Activated CD4-positive, alpha-beta T cell treated with anti-CD3 and anti-CD28 coated beads for 1 hour (primary cell): ENCODE measurements at regions not wholly inside any gene's neighbourhood (a gene's known extent, or its start where the extent isn't known, plus 50 kb on each side); places are given as distances from the start of the nearest gene placed in this dataset.

Experiments
- DNase-seq: peaks from one replicate; pipeline ENCODE4 v3.0.0-alpha.2; 2020

DNA sequence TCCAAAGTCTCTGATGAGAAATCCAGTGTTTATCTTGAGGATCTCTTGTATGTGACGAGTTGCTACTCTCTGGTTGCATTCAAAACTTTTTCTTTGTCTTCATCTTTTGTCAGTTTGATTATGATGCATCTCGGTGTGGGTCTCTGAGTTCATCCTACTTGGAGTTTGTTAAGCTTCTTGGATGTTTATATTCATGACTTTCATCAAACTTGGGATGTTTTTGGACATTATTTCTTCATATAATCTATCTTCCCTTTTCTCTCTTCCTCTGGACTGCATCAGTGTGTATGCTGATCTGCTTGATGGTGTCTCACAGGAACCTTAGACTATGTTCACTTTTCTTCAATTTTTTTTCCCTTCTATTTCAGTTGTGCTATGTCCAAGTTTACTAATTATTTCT, 320.4 kb downstream of the TLE3 start:
- no peak for DNase-seq

DNA sequence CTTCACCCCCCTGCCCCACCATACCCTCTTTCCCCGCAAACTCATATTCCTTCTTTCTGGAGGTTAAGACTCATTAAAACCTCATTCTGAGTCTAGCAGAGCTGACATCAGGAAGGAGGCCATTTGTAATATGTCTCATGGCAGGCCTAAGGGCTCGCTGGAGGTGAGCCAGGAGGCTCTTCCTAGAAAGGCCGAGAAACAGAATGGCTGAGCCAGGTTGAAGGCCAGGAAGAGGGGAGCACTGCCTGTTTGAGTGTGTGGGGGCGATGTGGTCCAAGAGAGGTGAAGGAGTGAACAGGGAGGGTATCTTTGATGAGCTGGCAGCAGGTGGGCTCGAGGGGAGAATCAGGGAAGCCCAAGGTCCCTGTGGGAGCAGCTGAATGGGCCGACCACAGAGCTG, 317.3 kb downstream of the TLE3 start:
- no peak for DNase-seq

DNA sequence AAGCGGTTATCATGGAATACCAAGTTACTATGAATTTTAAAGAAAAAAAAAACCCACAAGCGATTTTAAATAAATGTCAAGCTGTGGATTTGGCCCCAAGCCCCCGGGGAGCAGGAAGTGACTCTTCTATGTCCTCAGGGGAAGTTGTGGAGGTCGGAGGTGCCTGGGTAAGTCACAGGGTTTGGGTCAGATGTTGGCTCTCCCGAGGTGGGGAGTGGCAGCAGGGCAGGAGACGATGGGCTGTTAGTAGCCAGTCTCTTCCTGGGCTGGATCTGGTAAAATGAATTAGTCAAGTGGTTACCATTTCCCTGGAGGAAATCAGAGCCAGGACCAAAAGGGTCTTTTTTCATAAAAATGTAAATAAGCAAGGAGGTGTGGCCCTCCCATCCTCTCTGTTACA, 316.7 kb downstream of the TLE3 start:
- no peak for DNase-seq

DNA sequence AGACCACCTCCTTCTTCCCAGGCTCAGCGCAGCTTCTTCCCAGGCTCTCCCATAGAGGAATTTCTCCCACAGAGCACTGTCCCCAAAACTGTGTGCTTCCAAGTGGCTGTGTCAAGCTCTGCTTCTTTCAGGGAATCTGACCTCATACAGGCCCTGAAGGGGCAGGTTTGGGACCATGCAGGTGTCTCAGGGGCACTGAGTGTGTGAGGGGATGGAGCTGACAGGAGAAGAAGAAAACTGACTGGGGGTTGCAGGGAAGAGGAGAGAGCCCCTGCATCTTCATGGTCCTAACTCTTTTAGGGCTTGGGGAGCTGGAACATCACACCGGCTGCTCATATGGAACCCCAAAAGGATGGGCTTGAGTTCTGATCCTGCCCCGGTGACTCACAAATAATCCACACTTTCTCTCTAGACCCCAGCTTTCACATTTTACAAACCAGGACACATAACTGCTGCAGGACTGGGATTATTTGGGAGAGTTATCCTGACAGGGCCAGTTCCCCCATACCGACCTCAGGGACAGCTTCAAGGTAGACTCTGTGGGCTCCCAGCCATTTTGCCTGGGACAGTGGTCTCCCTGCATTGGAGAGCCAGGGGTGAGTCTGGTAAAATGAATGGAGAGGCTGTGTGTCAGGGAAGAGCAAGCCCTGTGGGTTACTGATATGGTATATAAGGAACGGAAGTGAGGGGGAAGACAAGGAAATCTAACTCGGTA, 316.1 kb downstream of the TLE3 start:
- no peak for DNase-seq

DNA sequence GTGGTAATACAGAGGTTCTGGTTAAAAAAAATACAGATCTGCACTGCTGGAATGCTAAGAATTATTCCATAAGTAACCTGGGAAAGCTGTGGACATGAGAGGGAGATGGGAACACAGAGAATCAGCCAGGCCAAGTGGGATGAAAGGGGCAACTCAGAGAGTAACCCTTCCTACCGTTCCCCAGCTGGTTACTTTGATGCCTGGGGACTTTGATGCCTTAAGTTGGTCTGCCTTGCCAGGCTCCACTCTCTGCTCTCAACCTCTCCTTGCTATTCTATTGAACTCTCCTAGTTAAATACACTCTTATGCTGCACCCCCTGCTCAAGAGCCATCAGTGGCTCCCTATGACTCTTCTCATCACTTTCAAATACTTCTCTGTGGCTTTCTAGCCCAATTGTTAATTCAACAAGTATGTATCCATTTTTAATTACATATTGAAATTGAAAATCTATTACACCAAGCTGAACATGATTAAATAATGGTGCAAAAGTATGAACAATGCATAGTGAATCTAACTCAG, 315.5 kb downstream of the TLE3 start:
- no peak for DNase-seq

DNA sequence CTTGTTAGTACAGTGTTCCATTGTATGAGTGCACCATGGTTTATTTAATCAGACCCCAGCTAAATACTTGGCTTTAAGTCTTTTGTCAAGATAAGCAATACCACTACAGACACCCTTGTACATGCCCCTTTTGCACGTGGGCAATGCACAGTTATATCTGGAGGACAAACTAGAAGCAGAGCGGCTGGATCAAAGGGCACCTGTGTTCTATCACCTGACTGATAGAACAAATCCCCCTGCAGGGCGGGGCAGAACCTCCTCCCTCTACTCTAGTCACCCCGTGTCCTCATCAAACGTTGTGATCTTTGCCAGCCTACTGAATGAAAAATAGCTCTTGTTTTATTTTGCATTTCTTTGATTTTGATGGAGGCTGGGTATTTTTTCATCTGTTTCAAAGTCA, 314.9 kb downstream of the TLE3 start:
- DNase-seq: no peak

DNA sequence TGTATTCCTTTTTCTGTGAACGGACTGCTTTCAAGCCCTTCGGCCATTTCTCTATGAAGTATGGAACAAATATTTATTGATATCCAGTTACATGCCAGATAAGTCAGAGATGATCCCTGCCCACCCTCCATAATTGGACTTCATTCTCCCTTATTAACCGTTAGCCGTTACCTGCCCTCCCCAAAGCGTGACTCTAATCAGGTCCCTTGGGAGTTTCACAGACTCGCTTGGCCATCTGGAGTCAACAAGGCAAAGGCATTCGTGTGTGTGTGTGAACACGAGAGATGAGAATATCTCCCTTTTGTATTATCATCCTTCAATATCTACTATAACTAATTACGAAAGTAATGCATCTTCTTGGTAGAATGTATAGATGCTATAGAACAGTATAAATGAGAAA, 314.5 kb downstream of the TLE3 start:
- DNase-seq: no peak

DNA sequence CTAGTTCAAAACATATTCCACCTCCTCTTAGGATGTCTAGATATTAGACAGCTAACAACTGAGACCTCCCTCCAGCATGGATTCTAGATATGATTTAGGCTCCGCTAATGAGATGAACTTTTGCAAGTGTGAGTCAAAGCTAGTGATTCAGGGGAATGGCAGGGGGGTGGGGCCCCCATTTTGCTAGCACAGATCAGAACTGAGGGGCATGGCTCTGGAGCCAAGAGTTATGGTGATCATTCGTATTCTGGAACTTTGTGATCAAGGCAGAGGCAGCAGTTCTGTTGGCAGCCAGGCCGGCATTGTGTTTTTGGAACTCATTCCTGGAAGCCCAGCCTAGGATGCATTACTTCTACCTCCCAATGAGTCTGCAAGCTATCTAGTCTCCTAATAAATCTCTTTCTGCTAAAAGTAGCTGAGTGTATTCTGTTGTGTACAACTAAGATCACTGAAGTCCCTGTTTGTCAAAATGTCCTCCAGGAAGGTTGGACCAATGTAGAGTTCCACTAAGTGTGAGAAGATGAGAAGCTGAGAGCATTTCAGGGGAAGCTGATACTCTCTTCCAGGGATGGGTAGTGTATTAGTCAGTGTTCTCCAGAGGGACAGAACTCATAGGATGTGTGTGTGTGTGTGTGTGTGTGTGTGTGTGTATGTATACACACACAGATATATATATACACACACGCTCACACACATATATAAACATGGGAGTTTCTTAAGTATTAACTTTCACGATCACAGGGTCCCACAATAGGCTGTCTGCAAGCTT, 312.7 kb downstream of the TLE3 start:
- DNase-seq: no peak

DNA sequence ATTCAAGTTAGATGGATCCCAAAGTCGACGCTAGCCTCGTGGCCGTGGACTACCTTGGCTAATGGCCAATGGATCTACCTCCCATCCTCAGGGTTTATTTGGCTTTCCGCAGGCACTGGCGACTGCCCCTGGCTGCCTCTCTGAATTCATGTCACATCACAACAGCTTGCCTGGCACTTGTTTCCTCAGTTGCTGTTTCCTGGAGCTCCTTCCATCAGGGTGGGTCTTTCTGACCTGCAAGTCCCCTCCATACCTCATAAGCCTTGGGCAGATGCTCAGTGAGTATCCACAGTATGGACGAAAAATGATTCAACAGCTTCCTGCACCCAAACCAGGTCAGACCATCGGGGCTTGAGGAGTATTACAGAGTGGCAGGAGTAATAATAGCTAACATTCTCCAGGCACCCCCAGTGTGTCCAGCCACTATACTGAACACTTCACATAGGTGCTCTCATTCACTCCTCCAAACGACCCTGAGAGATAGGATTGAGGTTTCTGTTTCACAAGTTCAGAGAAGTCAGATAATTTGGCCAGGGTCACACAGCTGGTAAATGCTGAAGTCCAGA, 311.5 kb downstream of the TLE3 start:
- DNase-seq: no peak

DNA sequence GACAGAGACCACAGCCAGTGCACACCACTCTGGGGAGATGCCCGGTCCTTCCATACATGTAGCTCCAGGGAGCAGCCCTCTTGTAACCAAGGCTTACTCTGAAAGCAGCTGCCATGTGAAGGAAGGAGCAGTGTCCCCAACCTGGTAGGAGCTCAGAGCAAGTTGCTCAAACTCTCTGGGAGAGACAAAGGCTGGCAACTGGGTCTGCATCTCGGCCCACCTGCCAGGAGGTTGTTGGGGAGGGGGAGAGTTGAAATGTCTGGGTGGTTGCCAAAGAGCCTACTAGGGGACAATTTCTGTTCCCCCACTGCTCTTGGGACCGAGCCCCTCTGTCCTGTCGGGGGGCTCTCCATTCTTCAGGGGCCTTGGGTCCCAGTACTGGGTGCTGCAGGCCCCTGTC, 309.9 kb downstream of the TLE3 start:
- DNase-seq: no peak

DNA sequence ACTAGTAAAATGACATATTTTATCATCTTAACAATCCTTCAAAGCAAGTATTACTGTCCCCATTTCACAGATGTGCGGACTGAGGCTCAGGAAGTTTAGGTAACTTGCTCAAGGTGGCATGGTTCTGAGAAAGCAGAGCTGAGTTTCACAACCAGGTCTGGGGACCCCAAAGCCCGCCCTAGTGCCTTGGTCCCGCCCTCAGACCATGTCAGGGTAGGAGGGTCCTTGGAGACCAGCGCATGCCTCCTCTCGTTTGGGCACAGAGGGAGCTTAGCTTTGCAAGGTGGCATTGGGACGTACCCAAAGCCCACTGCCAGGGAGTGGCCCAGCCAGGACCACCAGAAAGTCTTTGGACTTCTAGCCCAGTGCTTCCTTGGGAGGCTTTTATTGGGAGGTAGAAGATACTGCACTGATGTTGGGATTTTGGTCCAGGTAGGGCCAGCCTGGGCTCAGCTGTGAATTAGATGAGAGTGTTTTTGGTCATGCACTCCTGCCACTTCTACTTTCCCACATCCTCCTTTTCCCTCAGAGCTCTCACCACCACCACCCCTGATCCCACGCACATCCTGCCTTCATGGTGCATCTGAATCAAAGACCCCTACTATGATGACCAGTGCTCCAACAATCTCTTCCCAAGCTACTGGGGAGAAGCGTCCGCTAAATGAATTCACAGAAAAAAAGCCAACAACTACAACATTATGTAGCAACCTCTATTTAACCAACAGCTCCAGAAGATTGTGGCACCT, 307.9 kb downstream of the TLE3 start:
- DNase-seq: no peak

DNA sequence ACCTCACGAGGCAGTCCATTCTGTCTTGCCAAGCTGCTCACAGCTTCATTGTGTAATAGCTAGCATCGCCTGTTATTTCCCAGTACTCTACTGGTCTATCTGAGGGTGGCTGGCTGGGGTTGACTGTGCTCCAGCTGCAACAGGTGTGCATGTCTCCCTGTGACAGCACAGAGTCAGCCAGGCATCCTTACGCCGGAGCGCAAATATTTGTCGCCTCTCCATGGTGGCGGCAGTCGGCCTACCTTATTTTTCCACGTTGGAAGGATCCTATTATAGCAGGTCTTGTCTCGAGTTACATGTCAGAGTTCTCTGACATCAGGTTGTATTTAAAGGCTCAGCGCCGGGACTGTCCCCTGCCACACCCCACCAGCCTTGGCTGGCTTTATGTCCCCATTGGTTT, 307.1 kb downstream of the TLE3 start:
- no peak for DNase-seq

DNA sequence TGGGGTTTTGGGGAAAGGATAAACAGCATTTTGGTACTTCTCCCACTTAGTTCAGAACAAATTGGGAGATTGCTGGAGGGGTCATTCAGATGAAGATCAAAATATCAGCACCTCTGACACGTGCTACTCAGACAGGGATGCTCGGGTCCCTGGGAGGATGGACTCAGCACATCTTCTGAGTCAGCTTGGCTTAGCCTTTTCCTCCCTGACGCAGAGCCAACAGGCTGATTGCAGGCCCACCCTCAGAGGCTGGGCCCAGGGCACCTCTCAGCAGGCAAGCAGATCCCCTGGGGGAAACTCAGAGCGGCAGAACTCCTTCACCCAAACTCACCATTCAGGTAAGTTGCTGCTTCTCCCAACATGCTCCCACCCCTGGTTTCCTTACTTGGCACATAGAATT, 304.9 kb downstream of the TLE3 start:
- DNase-seq: peak; percentile 4

DNA sequence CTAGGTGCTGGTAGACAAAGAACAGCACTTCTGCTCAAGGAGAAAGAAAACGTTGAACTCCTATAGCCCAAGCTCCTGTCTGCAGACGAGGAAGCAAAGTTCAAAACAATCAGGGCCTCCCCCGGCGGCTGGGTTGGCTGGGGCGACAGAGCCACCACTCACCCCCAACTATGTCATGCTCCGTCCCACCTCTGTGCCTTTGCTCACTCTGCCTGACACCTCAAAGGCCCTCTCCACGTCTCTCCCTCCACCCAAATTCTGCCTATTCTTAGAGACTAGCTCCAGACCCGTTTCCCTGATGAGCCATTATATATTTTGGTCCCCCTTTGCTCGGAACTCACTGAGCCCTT, 304.3 kb downstream of the TLE3 start:
- no peak for DNase-seq

DNA sequence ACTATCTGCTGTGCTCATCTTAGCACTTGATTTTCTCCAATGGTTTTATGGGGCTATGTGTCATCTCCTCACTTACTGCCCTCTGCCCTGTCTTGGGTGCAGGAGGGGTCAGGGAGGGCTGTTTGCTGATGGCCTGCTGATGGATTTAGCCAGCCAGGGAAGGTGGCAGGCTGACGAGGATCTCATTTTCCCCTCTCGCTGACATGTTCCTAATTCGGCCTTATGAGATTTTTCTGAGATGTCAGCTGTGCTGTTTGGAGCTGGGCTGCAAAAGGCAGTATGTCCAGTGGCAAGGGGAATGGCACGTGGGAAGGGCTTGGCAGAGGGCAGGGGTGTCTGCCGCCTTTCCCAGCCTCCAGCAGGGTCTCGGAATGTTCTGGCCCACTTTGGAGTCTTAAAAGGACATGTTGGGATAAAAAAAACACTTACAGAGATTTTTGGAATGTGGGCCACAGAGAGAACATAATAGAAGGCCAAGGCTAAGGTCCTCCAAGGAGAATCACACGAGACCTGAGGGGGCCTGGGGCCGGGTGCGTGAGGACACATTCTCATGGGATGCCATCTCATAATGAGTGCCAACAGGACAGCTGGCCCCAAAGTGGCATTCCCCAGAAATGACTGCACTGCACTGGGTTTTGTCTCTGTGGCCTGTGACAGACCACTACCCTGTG, 303.8 kb downstream of the TLE3 start:
- DNase-seq: peak; percentile 4

DNA sequence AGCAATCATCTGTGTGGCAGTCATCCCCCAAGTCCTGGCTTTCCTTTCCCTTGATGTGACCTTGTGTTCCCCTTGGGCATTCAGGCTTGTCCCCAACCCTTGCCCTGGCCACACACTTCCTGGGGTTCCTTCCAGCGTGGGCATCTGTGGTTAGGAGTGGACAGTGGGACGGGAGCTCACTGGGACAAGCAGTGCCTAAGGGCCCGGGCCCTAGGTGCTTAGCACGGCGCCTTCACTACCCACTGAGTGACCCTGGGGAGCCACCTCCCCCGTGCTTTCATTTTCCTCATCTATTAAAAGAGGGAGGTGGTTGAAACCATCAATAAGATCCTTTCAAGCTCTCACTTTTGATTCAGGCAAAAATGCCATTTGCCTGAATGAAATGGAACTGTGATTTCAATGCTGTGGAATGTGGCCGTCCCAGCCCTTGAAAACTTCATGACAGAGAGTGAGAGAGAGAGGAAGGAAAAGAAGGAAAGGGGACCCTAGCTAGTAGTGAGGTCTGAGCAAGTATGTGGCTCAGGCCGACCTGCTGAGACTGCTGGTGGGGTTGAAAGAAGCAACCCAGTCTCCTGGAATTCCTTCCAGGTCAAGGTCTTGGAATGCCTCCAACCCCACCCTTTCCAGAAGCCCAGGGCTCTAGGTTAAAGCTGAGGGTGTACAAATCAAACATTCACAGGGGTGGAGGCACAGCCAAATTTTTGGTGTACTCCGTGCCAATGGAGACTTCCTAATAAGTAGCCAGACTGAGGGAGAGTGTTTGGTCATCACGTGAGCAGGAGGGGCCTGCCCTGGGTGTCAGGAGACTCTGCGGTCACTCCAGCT, 302.9 kb downstream of the TLE3 start:
- DNase-seq: no peak

DNA sequence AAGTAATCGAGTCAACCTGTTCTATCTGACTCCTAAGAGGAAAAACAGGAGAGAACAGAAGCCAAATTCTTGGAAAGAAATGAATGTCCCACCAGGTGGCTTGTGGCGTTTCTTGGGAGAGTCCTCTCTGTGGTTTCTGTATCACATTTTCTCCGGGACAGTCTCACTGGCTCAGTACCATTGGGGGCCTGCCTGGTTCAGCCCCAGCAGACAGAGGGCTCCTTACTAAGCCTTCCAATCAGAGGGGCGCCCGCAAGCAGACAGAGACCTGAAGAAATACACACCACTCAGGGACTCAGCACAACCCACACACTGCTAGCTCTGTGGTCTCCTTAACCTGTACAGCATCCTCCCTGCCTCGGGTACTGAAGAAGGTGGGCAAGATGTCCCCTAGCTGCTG, 302.1 kb downstream of the TLE3 start:
- DNase-seq: no peak

DNA sequence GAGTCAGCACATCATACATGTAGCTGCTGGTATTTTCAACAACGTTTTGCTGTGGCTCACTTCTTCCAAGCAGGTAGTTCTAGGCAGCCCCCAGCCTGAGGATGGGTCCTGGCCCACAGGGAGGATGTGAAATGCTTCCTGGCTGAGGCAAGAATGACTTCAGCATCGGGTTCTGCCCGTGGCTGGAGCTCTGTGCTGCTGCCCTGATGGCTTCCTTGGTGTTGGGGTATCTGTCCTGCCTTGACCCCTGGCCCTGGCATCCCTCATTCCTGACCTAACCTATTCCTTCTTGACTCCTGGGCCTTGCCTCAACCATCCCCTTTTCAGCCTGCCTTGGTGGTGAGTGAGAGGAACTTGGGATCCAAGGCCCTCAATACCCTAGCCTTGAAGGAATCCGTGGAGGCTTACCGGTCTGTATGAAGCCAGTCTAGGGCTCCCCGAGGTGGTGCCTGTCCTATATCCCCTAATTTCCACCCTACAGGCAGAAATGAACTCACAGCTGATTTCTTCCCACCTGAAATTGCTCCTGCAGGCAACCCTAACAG, 300.6 kb downstream of the TLE3 start:
- DNase-seq: no peak

DNA sequence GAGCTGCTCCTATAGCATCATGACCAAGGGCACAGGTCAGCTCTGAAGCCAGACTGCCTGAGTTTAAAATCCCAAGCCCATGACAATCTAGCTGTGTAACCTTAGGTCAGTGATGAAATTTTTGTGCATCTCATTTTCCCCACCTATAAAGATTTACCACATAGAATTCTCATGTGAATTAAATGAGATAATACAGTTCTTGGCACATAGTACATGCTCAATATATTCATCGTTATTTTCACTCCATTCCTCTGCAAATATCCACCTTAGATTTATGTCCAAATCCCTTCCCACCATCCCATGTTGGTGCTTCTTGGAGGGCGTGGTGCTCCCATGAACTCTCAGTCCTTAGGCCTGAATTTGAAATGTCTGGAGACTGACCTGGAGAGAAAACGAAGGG, 300.1 kb downstream of the TLE3 start:
- no peak for DNase-seq

DNA sequence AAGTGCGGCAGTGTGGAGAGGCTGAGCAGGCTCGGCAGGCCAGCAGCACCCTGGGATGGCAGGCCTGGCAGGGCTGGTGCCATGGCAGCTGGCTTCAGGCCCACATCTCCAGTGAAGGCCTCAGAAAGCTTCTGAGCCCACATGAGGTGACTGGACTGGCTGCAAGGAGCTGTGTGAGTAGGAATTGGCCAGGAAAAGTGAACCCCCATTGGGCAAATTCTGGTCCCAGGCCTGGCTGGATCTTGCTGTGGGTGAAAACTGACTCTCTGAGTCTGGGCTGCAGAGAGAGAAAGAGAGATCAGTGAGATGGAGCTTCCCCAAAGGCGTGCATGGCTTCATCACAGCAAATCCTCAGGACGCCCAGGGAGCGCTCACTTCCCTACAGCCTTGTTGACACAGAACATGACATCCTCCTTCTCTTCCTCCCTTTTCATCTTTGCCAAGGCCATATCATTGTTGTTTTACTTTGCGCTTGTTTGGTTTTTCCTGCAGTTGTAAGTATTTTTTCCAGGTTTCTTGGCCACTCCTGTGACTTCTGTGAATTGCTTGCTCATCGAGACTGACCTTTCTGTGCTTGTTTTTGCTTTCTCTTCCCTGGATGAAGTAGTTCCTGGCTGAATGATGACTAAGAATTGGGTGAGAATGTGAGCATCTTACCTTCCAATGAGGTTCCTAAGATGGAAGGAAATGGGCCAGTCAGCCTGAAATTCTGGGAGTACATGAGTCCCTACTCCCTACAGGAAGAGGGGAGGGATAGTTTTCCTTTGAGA, 299.1 kb downstream of the TLE3 start:
- DNase-seq: no peak

DNA sequence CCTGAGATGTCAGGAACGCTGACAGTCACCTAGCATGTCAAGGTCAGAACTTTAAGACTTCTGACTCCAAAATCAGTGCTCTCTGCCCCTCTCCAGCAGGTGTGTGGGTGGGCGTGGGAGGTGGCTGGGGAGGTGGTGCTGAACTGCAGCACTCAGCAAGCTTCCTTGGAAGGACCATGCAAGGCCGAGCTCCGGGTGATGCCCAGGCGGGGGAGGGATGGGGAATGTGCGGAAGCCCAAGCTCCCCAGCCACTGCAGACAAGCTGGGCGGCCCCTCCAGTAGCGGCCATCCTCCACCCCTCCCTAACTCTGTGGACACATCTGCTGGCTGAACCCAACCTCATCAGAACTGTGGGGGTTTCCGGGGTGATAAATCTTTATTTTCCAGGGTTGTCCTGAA, 296.6 kb downstream of the TLE3 start:
- no peak for DNase-seq
